EL (cell line): ENCODE measurements at regions not wholly inside any gene's neighbourhood (a gene's known extent, or its start where the extent isn't known, plus 50 kb on each side); places are given as distances from the start of the nearest gene placed in this dataset.
A peak's percentile ranks its signal among the peaks of the same experiment; 100 is the strongest.

Experiments
- DNase-seq: peaks from one replicate; pipeline ENCODE4 v3.0.0-alpha.2; 2016

DNA sequence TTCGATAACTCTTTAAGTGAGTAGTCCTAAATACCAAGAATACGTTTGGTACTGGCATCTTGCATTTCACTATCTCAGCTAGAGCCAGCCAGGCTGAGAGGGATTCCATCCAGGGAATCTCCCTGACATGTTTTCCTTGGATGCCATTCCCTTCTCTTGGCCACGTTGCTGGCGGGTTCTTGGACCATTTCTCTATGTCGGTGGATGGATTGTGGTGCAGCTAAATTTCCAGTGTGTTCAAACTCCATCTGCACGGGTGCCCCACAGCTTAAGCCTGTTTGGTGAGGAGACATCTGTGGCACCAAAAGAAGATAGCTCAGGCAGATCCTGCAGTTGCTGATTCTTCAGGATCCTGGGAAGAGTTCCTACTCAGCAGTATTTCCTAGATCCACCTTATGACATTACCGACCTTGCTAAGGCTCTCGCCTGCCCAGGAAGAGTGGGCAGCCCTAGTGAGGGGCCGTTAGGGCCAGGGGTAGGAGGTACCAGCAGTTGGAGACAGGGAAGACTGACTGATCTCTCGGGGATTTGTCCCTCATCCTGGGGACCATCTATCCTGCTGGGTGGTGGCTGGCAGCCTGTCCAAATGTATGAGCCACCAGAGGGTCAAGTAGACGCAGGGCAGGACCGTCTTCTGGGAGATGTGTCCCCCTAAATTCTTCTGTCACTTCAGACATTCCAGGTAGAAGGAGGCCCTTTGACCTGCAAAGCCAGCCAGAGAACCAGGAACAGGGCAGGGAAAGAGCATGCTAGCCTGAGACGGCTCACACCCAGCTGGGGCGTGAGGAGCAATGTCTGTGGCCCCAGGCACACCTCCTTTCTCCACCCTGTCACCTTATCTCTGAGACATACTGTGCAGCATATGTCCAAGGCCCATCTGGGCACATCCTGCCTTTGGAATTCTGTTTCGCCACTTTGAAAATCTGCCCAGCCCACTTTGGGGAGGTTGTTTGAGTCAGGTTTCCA lies 72.6 kb upstream of the CAPRIN2 start:
- no peak for DNase-seq

- DNase-seq: no peak
These were observed 71.5 kb upstream of the CAPRIN2 start for GRCh38 chr12:30826276-30826675.

GRCh38 chr12:30825341-30825740 lies 70.6 kb upstream of the CAPRIN2 start:
- no peak for DNase-seq

- DNase-seq: no peak
These were observed 69.6 kb upstream of the CAPRIN2 start for GRCh38 chr12:30824311-30824710.

- DNase-seq: no peak
These were observed 69.0 kb upstream of the CAPRIN2 start for GRCh38 chr12:30823764-30824163.

GRCh38 chr12:30823156-30823699 lies 68.5 kb upstream of the CAPRIN2 start:
- no peak for DNase-seq

DNA sequence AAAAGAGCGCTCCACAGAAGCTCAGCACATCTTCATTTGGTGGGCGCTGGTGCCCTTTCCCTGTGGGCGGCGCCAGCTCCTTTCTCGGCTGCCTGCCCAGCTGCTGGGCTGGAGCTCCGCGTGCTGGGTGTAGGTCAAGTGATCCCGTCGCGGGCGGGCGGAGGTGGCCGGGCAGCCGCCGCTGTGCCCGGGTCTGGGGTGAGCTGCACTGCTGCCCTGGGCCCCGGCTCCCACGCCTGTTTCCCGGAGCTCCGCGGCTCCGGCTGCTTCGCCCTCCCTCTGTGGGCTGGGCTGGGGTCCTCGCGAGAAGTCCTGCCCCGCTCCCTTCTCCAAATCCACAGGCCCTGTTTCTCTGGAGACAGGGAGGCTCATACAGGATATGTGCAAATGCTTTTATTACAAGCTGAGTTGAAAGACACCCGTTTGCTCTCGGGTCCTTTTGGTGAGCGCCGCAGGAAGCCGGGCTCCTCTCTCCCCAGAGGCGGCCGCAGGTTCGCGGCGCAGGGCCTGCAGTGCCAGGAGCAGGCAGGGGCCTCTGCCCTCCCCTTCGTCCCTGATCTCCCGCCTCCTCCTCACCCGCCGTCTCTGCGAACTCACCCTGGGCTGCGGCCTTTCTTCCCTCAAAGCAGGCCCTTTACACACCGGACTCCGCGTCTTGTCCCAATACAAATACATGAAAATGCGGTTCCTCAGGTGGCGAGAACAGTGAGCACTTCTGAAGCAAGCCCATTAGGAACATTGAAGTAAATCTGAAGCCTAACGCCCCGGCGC lies 67.8 kb upstream of the CAPRIN2 start:
- DNase-seq: peak; percentile 41

- DNase-seq: no peak
These were observed 65.7 kb upstream of the CAPRIN2 start for GRCh38 chr12:30820406-30820946.

DNA sequence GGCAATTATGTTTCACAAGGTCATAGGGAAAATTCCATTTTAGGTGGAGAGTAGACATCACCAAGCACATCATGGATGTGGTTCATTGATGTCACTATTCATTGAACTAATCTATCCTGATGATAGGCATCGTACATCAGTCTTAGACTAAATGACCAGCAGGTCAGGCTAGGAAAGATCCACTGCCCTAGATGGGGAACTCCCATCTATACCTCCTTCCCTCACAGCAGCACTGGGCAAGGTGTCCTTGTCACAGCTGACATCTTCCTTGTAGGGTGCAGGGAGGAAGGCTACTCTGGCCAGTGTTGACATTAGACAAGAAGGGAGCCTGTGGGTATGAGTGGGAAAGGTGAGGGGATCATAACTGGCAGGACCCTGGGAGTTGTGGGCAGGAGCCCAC lies 63.8 kb upstream of the CAPRIN2 start:
- DNase-seq: no peak

- no peak for DNase-seq
These were observed 62.2 kb upstream of the CAPRIN2 start for GRCh38 chr12:30816742-30817465.

- no peak for DNase-seq
These were observed 59.5 kb upstream of the CAPRIN2 start for GRCh38 chr12:30814295-30814655.

DNA sequence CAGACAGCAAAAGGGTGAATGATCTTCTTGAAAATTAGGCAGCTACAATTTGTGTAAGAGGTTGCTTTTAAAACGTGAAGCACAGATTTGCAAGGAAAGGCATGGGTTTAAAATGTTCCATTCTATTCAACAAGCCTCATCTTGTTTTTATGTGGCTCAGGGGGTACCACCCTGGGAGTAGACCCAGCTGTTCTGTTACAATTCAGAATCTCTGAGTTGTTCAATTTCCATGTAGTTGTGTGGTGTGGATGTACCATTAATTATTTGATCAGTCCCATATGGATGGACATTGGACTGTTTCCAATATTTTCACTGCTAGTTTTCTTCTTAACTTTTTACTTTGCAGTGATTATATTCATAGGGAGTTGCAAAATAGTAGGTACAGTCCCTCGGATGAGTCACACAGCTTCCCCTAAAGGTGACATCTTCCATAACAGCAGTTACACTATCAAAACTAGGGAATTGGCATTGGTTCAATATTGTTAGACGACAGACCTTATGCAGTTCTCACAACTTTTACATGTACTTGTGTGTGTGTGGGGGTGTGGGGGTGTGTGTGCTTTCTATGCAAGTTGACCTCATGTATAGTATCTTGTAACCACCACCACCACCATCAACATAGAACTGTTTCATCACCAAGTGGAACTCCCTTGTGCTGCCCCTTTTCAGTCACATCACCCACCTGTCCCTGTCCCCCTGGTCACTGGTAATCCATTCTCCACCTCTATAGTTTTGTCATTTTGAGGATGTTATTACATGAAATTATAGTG lies 59.0 kb upstream of the CAPRIN2 start:
- DNase-seq: no peak

DNA sequence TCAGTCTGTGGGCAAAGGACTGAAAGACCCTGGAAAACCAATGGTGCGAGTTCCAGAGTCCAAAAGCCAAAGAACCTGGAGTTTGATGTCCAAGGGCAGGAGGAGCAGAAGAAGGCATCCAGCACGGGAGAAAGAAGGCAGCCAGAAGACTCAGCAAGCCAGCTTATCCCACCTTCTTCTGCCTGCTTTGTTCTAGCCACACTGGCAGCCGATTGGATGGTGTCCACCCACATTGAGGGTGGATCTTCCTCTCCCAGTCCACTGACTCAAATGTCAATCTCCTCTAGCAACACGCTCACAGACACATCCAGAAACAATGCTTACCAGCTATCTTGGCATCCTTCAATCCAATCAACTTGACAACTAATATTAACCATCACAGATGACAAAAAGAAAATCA lies 57.2 kb upstream of the CAPRIN2 start:
- no peak for DNase-seq

DNA sequence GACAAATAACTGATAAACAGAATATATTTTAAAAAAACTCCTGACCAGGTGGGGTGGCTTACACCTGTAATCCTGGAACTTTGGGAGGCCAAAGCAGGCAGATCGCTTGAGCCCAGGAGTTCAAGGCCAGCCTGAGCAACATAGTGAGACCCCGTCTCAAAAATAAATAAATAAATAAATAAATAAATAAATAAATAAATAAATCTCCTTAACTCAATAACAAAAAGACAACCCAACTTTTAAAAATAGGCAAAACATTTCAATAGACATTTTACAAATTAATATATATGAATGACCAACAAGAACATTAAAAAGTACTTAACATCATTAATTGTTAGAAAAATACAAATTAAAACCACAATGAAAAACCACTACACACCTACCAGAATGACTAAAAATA lies 56.2 kb upstream of the CAPRIN2 start:
- DNase-seq: no peak

DNA sequence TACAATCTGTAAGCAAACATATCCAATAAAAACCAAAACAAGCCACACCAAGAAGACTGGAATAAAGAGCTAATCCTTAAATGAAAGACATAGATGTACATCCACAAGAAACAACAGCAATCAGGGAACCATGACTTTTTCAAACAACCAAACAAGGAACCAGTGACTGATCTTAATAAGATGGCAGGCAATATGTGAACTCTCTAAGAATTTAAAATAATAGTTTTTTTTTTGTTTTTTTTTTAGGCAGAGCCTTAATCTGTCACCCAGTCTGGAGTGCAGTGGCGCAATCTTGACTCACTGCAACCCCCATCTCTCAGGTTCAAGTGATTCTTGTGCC lies 52.9 kb upstream of the CAPRIN2 start:
- DNase-seq: no peak

DNA sequence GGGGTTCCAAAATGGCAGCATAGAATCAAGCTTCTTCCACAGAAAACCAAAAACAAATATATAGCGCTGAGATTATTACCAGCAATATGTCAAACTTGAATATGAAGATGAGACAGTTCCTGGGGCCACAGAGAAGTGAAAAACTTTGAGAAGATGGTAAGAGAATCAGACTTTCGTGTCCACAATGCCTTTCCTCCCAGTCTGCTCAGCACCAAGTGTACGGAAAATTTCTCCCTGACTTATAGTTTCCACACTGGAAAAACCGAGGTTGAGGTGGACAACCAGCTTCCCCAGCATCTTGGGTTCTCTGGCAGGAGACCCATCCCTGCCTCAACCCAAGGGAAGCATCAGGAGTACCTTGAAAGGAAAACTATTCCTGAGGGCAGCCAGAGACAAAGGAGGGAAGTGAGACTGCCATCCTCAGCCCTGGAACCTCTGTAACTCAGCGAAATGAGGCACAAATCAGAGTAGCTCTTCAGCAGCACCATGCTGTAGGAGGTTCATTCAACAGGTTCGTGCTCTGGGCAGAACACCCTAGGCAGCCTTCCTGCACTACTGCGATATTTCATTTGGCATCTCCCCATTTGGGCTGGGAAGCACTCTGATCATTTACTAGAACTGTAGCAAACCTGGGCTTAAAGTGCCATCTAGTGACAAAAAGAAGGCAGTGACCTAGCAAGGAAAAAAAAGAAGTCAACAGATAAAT lies 52.4 kb upstream of the CAPRIN2 start:
- DNase-seq: peak; percentile 70

DNA sequence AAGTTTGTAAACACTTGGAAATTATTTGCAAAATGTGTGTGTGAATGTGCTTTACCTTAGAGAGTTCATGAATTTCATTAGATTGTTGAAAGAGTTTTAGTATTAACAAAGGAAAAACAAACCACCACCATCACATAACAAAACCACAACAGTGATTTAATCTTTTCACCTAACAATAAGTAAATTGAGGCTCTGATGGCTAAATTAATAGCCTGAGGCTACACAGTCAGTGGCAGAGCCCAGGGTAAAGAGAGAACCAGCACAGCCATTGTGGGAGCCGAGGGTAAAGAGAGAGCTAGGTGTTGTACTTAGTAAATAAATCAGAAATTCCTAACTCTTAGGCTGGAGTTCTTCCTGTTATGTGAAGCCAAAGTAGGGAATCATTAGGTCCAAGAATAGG lies 51.2 kb upstream of the CAPRIN2 start:
- no peak for DNase-seq
